ENCODE measurements at regions not wholly inside any gene's neighbourhood (a gene's known extent, or its start where the extent isn't known, plus 50 kb on each side); places are given as distances from the start of the nearest gene placed in this dataset.

DNA sequence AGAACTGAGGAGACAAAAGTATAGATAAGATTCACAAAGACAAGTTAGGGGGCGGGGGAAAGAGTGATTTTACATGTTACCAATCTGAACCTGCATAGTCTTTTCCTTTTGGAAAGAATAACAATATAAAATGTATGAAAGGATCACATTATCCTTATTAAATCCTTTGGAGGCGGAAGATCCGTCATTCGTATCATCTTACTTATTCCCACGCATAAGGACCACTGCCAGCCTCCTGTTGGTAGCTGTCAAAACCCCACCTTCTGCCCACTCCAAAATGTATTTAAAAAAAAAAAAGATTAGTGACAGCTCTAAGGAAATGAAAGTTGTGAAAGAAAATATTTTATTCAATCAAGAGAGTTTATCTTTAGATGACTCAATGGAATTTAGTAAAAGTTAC, 821.0 kb upstream of the CELF2 start:
- no peak for DNase-seq (ENCODE audit: low read depth, low spot score)

- no peak for DNase-seq (ENCODE audit: low read depth, low spot score)
Observed at GRCh38 chr10:10197423-10197822, 820.2 kb upstream of the CELF2 start.

- no peak for DNase-seq (ENCODE audit: low read depth, low spot score)
Observed at GRCh38 chr10:10198363-10198762, 819.3 kb upstream of the CELF2 start.

- DNase-seq (ENCODE audit: low read depth, low spot score): no peak
Observed at GRCh38 chr10:10204415-10204814, 813.3 kb upstream of the CELF2 start.

DNA sequence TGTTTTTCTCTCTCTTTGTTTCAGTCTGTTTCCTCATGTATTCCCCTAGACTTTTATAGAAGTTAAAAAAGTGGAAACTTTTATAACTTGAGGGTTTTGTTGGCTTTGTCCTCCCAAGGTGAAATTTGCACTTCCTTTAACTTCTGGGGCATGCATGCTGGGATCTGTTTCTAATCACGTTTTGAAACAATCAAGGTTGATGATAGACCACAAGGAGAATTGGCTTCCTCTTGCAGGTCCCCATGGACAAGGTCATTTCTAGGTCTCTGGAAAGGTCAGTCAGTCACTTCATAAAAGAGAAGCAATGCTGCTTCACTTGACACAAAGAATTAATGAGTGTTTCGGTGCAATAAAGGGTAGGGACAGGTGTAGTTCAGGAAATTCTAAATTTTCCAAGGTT, 811.8 kb upstream of the CELF2 start:
- DNase-seq (ENCODE audit: low read depth, low spot score): no peak

DNA sequence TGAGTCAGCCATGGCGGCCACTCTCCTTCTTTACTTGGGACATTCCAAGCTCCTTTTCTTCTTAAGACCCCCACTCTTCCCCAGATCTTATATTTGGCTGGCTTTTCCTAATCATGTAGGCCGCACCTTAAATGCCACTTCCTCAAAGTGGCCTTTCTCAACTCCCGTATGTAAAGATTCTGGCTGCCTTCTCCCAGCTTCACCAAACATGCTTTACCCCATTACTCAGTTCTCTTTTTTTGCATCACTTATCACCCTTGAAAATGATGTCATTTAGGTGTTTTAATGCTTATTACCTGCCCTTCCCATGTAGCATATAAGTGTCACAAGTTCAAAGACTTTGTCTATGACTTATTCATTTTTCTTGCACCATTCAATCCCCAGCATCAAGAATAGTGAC, 810.1 kb upstream of the CELF2 start:
- DNase-seq (ENCODE audit: low read depth, low spot score): no peak

GRCh38 chr10:10208196-10208595, 809.5 kb upstream of the CELF2 start:
- no peak for DNase-seq (ENCODE audit: low read depth, low spot score)

DNA sequence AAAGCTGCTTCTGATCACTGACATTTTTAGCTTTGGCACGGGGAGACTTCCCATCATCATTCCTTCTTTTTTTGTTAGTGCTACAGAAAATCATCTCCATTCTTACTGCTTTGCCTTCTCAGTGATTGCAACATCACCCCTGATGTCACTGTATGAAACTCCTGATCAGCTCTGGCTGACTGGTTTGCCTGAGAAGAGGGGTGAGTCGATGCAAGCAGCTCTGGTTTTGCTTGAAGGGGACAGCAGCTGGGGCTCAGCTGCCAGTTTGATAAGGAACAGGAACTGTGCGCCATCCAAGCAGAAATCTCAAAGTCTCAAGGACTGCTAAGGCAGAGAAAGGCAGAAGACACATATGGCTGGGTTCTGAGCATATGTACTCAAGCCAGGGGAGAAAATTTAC, 808.5 kb upstream of the CELF2 start:
- peak; percentile 16 for DNase-seq (ENCODE audit: low read depth, low spot score)

- DNase-seq (ENCODE audit: low read depth, low spot score): no peak
Observed at GRCh38 chr10:10211409-10211808, 806.3 kb upstream of the CELF2 start.

- no peak for DNase-seq (ENCODE audit: low read depth, low spot score)
Observed at GRCh38 chr10:10213237-10213636, 804.4 kb upstream of the CELF2 start.

- DNase-seq (ENCODE audit: low read depth, low spot score): no peak
Observed at GRCh38 chr10:10222304-10222841, 795.3 kb upstream of the CELF2 start.

GRCh38 chr10:10223131-10223530, 794.5 kb upstream of the CELF2 start:
- no peak for DNase-seq (ENCODE audit: low read depth, low spot score)

- DNase-seq (ENCODE audit: low read depth, low spot score): no peak
Observed at GRCh38 chr10:10225136-10225676, 792.5 kb upstream of the CELF2 start.

DNA sequence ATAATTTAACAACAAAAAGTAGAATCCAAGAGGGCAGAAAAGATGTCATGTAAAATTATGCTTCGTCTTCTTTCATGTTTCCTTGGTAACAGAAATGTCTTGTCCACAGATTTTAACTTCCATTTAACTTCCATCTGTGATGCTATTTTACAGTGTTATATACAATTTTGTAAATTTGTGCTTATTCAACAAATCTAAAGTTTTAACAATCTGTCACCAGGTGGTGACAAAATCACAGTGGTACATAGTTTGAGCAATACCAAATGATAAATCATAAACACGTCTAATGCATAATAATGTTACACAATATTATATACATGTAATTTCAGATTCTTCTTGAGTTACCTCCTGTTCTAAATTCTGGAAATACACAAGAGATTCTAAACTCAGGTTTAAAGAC, 784.4 kb upstream of the CELF2 start:
- DNase-seq (ENCODE audit: low read depth, low spot score): no peak

GRCh38 chr10:10235003-10235402, 782.7 kb upstream of the CELF2 start:
- DNase-seq (ENCODE audit: low read depth, low spot score): no peak

DNA sequence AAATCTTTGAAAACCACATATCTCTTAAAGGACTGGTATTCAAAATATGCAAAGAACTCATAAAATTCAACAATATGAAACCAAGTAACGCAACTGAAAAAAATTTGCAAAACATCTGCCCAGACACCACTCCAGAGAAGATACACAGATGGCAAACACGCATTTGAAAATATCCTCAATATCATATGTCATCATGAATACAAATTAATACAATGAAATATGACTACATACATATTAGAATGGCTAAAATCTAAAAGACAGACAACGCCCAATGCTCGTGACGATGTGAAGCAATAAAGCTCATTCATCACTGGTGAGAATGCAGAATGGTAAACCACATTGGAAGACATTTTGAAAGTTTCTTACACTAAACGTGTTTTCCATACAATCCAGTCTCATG, 770.1 kb upstream of the CELF2 start:
- no peak for DNase-seq (ENCODE audit: low read depth, low spot score)

- DNase-seq (ENCODE audit: low read depth, low spot score): no peak
Observed at GRCh38 chr10:10256860-10257259, 760.8 kb upstream of the CELF2 start.

DNA sequence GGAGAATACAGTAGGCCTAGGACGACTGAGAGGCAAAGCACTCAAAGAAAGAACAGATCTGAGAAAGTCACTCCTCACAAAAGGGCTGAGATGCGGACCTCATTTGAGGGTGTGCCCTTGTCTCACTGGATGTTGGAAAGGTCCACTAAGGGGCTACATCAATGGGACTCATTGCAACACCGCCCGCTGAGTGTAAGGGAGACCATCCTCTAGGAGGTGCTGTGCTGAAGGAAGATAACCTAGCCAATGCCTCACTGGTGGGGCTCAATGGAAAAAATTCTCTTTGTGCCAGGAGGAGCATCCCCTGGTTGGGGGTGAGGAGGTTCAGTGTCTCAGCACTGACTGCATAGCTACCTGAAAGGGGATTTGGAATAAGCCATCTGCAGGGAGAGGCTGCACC, 758.7 kb upstream of the CELF2 start:
- DNase-seq (ENCODE audit: low read depth, low spot score): no peak

DNA sequence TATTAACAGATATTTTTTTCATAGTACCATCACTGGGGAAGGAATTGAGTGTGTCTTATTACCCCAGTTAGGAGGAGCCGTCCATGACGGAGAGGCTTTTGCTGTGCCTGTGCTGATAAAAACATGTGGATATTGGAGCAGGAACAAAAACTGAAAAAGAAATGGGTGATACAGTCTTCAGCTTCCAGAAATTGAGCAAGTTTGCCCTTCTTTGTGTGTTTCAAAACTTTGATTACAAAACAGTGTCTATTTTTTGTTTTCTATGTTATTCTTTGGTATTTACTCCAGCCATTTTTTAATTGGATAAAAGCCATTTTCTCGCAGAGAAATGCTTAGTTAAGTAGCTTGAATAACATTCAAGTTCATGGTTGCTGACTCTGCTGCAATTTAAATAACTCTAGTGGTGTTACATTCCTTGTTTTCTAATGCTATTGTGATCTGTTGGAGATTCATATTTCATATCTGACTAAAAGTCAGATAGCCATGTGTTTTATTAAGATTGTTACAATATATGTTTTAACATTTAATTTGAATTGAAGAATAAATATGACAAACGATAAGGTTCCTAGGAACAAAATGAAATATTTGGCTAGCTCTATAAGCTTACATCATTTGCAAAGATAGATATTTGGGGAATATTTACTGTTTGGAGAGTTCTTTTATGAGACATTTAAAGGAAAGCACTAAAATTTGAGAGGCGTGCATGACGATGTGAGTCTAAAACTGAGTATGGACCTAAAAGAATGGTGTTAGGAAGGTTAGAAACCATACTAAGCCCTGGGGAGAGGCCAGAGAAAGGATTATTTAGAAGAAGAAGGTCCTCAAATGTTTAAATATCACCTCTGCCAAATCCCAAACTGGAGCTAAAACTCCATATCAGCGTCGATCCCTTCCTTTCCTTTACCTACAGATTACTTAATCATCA, 747.3 kb upstream of the CELF2 start:
- no peak for DNase-seq (ENCODE audit: low read depth, low spot score)

GRCh38 chr10:10271639-10272192, 746.0 kb upstream of the CELF2 start:
- no peak for DNase-seq (ENCODE audit: low read depth, low spot score)

DNA sequence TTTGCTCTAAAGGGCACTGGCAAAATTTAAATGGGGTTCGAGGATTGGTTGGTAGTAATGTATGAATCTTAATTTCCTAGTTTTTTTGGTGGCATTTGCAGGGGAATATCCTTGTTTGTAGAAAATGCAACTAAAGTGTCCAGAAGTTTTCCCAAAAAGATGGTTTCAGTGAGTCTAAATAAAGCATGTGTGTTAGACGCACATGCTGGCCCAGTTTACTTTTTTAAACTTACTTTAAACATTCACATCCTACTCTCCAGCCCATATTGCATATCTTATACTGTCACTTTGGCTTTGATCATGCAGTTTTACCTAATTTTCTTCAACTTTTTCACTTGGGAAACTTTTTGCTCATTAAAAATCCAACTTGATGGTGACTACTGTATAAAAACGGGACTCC, 744.0 kb upstream of the CELF2 start:
- DNase-seq (ENCODE audit: low read depth, low spot score): no peak

GRCh38 chr10:10279906-10280305, 737.8 kb upstream of the CELF2 start:
- DNase-seq (ENCODE audit: low read depth, low spot score): no peak

DNA sequence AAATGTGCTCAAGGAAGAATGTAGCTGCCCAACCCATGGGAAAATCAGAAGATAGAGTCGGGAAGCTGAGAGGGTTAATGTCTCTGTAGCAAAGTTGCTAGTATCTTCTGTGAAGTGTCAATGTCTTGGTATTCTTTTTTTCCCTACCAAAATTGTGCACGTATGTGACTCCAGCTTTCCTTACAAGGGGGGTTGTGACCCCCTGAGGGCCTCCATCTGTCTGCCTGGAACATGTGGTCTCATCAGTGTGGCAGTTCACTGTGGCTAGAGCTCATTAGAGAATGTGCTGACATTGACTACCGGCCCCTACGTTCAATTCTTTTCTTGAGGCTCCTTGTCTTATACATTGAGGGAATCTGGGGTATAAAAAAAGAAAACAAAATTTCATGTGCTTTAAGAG, 725.2 kb upstream of the CELF2 start:
- no peak for DNase-seq (ENCODE audit: low read depth, low spot score)
